ENCODE measurements at regions not wholly inside any gene's neighbourhood (a gene's known extent, or its start where the extent isn't known, plus 50 kb on each side); places are given as distances from the start of the nearest gene placed in this dataset.

GRCh38 chrX:81791086-81791485, 589.2 kb downstream of the SH3BGRL start:
- H3K23me2 ChIP-seq (ENCODE audit: low read depth, low read length): no peaks in the 10 kb centered on the region
- DNase-seq (ENCODE audit: low read depth in 1 of 2, low spot score in 2 of 2): no peak
- POLR2A ChIA-PET (ENCODE audit: partially characterized antibody): no interaction called here

More at GRCh38 chrX:81791086-81791485, 589.2 kb downstream of the SH3BGRL start:
- Histone ChIP-seq H2AK5ac (ENCODE audit: low read depth, low read length) (no peak overlapping the region), H2BK20ac (ENCODE audit: low read length) (no peak overlapping the region), H3K79me1 (ENCODE audit: low read depth, low read length) (no peaks in the 10 kb centered on the region), H3K4me3 (ENCODE audit: extremely low read depth in 1 of 4, insufficient read depth in 2 of 4, low read depth in 3 of 4, low read length in 4 of 4) (no peak overlapping the region), H4K5ac (ENCODE audit: insufficient read length, low read depth, low read length) (no peak overlapping the region), H4K91ac (replicated peaks; ENCODE audit: insufficient read length, low read length) (no peak overlapping the region), H2BK120ac (replicated peaks; ENCODE audit: low read depth, low read length) (no peak overlapping the region), H3K23ac (ENCODE audit: insufficient read length) (no peak overlapping the region), H4K8ac (ENCODE audit: extremely low read depth, insufficient read depth, low read length) (no peak overlapping the region), H4K20me1 (replicated peaks in 1 of 2; ENCODE audit: control insufficient read depth in 1 of 2, insufficient read depth in 2 of 2, low read length in 2 of 2) (no peaks in the 10 kb centered on the region), H3K79me2 (ENCODE audit: control insufficient read depth in 1 of 2, insufficient read depth in 2 of 2, low read length in 2 of 2) (no peaks in the 10 kb centered on the region), H2BK12ac (ENCODE audit: low read depth, low read length) (no peak overlapping the region), H3K14ac (ENCODE audit: insufficient read length) (no peak overlapping the region), H3K4ac (replicated peaks; ENCODE audit: insufficient read length, low read depth, low read length) (no peak overlapping the region), H2AFZ (ENCODE audit: low read length) (no peak overlapping the region), H3K36me3 (ENCODE audit: control insufficient read depth in 2 of 4, insufficient read depth in 4 of 4, low read length in 3 of 4) (no peaks in the 10 kb centered on the region), H3K56ac (replicated peaks; ENCODE audit: insufficient read length, low read depth, low read length) (no peak overlapping the region), H3K27me3 (replicated peaks in 1 of 4; ENCODE audit: control insufficient read depth in 3 of 4, extremely low read depth in 1 of 4, insufficient read depth in 3 of 4, low read length in 3 of 4) (no peaks in the 10 kb centered on the region), H3K9ac (replicated peaks in 1 of 4; ENCODE audit: extremely low read depth in 1 of 4, low read depth in 3 of 4, low read length in 3 of 4) (no peak overlapping the region), H3K4me2 (ENCODE audit: insufficient read depth in 1 of 2, low read depth in 2 of 2, low read length in 2 of 2) (no peak overlapping the region), H3K4me1 (replicated peaks in 1 of 4; ENCODE audit: control insufficient read depth in 3 of 4, insufficient read depth in 4 of 4, low read length in 3 of 4) (no peaks in the 10 kb centered on the region), H2BK15ac (ENCODE audit: low read length) (no peak overlapping the region), H3K18ac (ENCODE audit: extremely low read depth, low read length) (no peak overlapping the region), H3K9me3 (ENCODE audit: insufficient read depth in 2 of 2, low read depth in 1 of 2, low read length in 1 of 2) (peaks cover 0 to 2% of the 10 kb centered on the region in 2 experiments; a peak in 2 of 4 replicates), H3K27ac (ENCODE audit: low read depth, low read length) (no peak overlapping the region), H2BK5ac (ENCODE audit: low read depth, low read length) (no peak overlapping the region)
- FAIRE-seq: no peak
- TF ChIP-seq HDAC6 (IDR thresholded peaks at IDR 0.05; ENCODE audit: low read depth, low read length): no peak
- TF ChIP-seq TAF7 (optimal IDR thresholded peaks at IDR 0.05; ENCODE audit: borderline replicate concordance, low read depth, low read length): no peak
- TF ChIP-seq POLR2A (IDR thresholded peaks at IDR 0.05; ENCODE audit: control extremely low read depth in 1 of 2, low read depth in 2 of 2, low read length in 2 of 2): no peak
- TF ChIP-seq TCF12 (IDR thresholded peaks at IDR 0.05; ENCODE audit: low read depth, low read length): no peak
- no peak for TF ChIP-seq SIRT6 (IDR thresholded peaks at IDR 0.05; ENCODE audit: low read length)
- TF ChIP-seq TAF1 (IDR thresholded peaks at IDR 0.05; ENCODE audit: low read depth, low read length): no peak
- TF ChIP-seq POU5F1 (IDR thresholded peaks at IDR 0.05; ENCODE audit: low read depth, low read length): no peak
- TF ChIP-seq BCL11A (IDR thresholded peaks at IDR 0.05; ENCODE audit: low read depth in 2 of 2, low read length in 2 of 2): no peak
- no peak for TF ChIP-seq FOSL1 (IDR thresholded peaks at IDR 0.05; ENCODE audit: insufficient read depth, low read depth, low read length)
- no peak for TF ChIP-seq CTCF (IDR thresholded peaks at IDR 0.05; ENCODE audit: control extremely low read depth in 1 of 3, insufficient read depth in 1 of 3, low read depth in 1 of 3, low read length in 3 of 3)
- TF ChIP-seq YY1 (IDR thresholded peaks at IDR 0.05; ENCODE audit: low read depth, low read length): no peak
- no peak for TF ChIP-seq SP1 (IDR thresholded peaks at IDR 0.05; ENCODE audit: low read depth, low read length)
- no peak for TF ChIP-seq ASH2L (IDR thresholded peaks at IDR 0.05; ENCODE audit: low read length)
- CTCF ChIA-PET (ENCODE audit: partially characterized antibody): no interaction called here
- 100% methylated on average over 1 of the region's 1 CpG; no CpG with 5 or more reads in 1 of the 2 experiments for WGBS, 2 experiments (ENCODE audit: extremely low coverage in 1 of 2, insufficient coverage in 1 of 2, insufficient read length in 1 of 2, insufficient replicate concordance in 2 of 2, low coverage in 1 of 2, low lambda C conversion rate in 2 of 2, missing lambda C conversion rate in 1 of 2)

Measured in H1 (cell line).